Adrenal gland (tissue), 5 donors: ENCODE measurements at regions not wholly inside any gene's neighbourhood (a gene's known extent, or its start where the extent isn't known, plus 50 kb on each side); places are given as distances from the start of the nearest gene placed in this dataset.

ENCODE experiments used
- POLR2A ChIP-seq, 2 donors: fragments of 450-650 bp; IDR thresholded peaks; one replicate each; pipeline ENCODE4 v1.6.1; 2017; ENCODE audit warnings: antibody characterized with exemption in 2 of 2, mild to moderate bottlenecking in 2 of 2, moderate library complexity in 1 of 2
- TF ChIP-seq, protein P1 (sequence below), 6 experiments: fragments of 450-650 bp in 4 of 6; fragments of 200-600 bp in 2 of 6; sonication (generic) in 1 of 6; IDR thresholded peaks; 1 replicate in 5 of 6; 2 replicates in 1 of 6; pipeline versions ENCODE4 v1.5.1 to v1.8.0; 2016 to 2021; ENCODE audit warnings: antibody characterized with exemption in 6 of 6, mild to moderate bottlenecking in 2 of 6, moderate library complexity in 1 of 6
- donor health status: DM: no; HTN: no; CAD: no.

DNA sequence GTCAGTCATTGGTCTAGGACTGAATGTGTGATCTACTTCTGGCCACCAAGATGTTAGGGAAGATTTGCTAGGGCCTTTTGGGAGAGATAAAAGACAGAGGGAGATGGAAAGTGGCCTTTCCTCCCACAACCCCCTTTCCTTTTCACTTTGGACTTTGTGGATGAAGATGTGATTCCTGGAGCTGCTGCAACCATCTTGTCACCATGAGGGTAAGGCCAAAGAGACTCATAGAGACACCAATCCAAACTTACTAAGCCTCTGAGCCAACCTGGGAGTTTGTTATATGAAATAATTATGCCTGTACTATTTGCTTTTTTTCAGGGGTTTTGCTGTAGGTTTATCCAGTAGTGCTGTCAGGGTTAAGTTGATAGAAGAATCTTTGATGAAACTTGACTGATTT, 111.8 kb upstream of the SMIM23 start:
- TF ChIP-seq, protein P1, sequence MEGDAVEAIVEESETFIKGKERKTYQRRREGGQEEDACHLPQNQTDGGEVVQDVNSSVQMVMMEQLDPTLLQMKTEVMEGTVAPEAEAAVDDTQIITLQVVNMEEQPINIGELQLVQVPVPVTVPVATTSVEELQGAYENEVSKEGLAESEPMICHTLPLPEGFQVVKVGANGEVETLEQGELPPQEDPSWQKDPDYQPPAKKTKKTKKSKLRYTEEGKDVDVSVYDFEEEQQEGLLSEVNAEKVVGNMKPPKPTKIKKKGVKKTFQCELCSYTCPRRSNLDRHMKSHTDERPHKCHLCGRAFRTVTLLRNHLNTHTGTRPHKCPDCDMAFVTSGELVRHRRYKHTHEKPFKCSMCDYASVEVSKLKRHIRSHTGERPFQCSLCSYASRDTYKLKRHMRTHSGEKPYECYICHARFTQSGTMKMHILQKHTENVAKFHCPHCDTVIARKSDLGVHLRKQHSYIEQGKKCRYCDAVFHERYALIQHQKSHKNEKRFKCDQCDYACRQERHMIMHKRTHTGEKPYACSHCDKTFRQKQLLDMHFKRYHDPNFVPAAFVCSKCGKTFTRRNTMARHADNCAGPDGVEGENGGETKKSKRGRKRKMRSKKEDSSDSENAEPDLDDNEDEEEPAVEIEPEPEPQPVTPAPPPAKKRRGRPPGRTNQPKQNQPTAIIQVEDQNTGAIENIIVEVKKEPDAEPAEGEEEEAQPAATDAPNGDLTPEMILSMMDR (IDR thresholded peaks at IDR 0.05) = no peak
- no peak for TF ChIP-seq POLR2A (IDR thresholded peaks at IDR 0.05)
